Esophagus squamous epithelium (tissue), 4 donors: ENCODE measurements at regions not wholly inside any gene's neighbourhood (a gene's known extent, or its start where the extent isn't known, plus 50 kb on each side); places are given as distances from the start of the nearest gene placed in this dataset.

ENCODE experiments used
- CTCF ChIP-seq, 6 experiments: fragments of 450-650 bp in 4 of 6; fragments of 200-600 bp in 2 of 6; sonication (generic) in 2 of 6; IDR thresholded peaks; one replicate each; pipeline ENCODE4 v1.5.1; 2016 to 2019; ENCODE audit warnings: antibody characterized with exemption in 6 of 6, mild to moderate bottlenecking in 4 of 6, moderate library complexity in 4 of 6
- POLR2A ChIP-seq, 4 donors: fragments of 450-650 bp; IDR thresholded peaks; one replicate each; pipeline ENCODE4 v1.6.1; 2017; ENCODE audit warnings: antibody characterized with exemption in 4 of 4, mild to moderate bottlenecking in 4 of 4, moderate library complexity in 3 of 4

GRCh38 chr5:26386532-26386931 is 651.9 kb downstream of the CDH9 start:
- TF ChIP-seq POLR2A (IDR thresholded peaks at IDR 0.05) = no peak
- TF ChIP-seq CTCF (IDR thresholded peaks at IDR 0.05) = no peak
